A204.1 (cell line): ENCODE measurements at regions not wholly inside any gene's neighbourhood (a gene's known extent, or its start where the extent isn't known, plus 50 kb on each side); places are given as distances from the start of the nearest gene placed in this dataset.

Experiments
- FAIRE-seq: peaks from 2 replicates; lab custom pipeline; 2012; peaks lifted over from hg19 to GRCh38; lab: Jason Lieb, UNC

DNA sequence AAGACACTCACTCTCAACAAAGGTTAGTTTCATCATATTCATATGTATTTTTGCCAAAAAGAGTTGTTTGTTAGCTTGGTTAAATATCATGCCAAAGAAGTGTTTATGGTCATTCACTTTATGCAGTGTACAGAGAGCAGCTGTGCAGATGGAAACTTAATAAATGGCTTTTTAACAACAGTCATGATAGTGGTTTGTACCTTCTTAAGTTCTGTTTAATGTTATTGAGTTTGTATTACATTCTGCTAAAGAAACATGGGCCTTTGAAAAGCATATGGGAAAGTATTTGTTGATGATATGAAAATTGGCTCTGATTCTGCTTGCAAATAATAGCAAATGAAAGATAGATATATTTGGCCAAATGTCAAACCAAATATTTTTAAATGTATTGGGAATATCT lies 607.3 kb downstream of the NCAM2 start:
- FAIRE-seq, result no peak

DNA sequence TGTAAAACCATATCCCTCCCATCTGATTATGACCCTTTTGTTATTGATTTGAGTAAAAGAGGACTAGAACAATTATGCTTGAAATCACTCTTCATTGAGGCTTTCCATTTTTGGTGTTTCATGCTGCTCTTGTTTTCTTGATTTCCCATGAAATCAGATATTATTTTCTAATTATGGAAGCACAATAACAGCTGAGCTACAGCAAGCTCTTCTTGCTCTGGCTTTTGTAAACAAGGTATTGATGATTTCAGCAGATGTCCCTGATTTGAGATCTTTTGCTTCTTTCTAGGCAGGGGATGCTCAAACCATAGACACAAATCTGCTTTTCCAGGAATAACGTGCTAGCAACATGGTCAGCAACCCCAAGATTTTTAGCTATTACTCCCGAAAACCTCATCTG lies 607.8 kb downstream of the NCAM2 start:
- no peak for FAIRE-seq

DNA sequence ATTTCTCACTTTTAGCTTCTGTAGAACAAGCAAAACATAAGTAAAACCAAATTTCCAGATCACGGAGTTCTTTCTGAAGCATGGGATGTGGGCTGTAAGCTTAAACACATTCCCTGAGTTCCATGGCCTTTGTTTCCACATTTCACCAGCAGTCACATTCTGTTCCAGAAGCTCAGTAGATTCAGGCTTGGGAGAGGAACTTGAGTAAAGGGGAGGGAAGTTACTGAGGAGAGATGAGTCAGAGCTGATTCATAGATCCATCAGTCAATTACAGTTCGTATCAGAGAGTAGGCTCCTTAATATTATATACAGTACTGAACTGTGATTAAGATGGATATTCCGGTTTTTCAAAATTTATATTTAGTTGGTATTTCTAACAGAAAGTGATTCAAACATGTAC lies 614.3 kb downstream of the NCAM2 start:
- no peak for FAIRE-seq

DNA sequence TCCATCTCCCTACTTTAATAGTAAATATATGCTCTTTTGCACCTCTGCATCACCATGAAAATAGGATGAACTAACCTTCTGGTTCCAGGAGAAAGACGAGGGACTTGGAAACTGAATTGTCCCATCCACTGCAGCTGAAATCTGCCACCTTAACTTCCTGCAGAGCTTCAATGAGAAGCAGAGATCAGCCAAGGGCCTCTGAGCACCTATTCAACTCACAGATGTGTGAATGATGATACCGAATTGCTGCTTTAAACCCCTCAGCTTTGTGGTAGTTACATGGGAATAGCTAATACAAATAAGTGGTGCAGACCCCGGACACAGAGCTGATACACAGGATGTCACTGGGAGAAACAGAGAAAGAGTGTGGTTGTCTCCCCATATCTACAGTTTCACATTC lies 616.8 kb downstream of the NCAM2 start:
- no peak for FAIRE-seq

DNA sequence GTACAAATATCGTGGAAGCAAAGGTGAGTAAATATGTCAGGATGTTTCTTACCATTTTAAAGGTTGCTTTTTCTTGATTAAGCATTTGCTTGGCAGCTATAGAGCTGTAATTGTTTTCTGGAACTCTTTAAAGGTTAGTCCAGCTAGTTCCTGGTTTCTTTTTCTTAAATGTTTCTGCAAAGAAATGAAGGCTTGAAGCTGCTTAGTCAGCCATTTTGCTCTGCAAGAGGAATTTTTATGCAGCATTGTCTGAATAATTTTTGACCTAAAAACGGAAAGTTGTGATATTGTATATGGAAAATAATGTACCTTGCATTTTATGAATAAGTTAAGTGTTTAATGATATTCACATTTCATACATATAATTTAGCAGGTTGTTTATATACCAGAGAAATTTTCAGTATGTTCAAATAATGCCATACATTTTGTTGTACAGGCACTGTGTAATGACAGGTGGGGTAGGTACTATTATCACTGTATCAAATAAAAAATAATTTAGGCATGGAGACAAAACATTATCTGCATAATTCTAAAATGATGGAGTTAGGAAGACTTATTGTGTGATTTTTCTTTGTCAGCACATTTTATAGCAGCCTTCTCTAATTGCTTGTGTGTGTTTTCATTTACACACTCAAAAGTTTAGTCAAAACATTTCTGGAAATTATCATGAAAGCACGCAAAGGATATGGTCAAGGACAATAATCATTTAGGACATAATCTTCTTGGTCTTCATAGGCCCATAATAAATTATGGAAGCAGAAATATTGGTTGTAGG lies 624.4 kb downstream of the NCAM2 start:
- no peak for FAIRE-seq

DNA sequence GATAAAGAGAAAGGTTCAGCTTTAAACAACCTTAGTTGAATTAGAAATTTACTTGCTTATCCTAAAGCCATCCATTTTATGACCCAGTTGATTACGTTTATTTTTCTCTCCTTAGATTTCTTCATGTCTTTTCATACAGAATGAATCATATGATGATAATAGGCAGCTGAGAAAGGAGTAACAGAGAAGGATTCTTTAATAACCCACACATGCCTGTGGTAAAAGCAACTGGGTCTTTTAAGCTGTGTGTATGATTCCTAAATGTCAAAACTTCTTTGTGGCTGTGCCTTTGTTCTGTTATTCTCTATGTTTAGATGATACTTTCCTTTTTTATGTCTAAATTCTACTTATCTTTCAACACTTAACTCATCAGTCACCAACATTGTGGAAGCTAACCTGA lies 626.5 kb downstream of the NCAM2 start:
- FAIRE-seq, result no peak

DNA sequence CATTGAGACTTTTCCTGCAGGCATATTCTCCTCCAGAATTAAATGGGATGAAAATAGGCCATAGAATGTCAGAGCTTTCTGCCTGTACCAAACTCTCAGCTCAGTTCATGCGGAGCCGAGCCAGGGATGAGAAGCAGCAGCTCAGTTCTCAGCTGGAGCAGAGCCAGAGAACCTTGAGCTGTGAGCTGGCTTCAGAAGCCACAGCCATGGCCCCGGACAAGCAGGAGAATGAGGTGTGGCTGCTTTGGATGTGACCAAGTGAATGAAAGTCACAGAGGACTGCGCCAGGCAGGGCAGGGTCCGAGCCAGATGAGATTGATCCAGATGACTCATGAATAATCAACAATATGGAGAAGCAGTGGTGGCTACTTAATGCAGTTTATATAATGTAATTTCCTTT lies 633.8 kb downstream of the NCAM2 start:
- no peak for FAIRE-seq

DNA sequence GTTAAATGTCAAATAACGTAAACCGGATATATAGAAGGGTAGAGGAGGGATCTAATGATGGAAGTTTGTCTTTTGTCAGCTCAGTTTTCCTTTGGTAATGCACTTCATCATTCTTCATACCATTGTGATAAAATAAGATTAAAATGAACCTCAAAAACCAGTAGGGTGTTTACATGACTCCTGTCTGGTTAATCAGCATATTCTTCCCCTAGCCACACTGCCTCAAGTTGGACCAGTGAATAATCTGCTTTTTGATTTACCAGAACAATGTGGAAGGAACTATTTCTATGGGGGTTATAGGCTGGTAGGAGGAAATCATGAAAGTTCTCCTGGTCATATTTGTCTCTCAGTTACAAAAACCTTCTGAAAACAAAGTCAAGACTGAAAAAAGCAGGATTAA lies 634.7 kb downstream of the NCAM2 start:
- FAIRE-seq, result no peak

DNA sequence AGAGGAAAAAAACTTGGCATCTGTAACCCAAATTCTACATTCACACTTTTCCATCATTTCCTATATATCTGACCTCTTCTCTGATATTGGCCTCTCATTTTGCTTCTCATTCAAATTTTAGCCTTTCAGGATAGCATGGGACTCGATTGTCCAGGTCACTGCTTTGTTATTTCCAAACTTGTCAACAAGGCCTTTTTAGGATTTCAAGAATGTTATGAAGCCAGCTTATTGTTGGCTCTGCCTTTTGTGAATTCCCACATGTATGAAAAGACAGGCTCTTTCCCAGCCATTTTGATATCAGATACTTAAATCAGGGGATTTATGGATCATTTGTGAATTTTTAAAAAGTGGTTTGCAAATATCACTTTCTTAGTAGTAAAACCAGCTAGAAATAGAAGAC lies 663.5 kb downstream of the NCAM2 start:
- no peak for FAIRE-seq

DNA sequence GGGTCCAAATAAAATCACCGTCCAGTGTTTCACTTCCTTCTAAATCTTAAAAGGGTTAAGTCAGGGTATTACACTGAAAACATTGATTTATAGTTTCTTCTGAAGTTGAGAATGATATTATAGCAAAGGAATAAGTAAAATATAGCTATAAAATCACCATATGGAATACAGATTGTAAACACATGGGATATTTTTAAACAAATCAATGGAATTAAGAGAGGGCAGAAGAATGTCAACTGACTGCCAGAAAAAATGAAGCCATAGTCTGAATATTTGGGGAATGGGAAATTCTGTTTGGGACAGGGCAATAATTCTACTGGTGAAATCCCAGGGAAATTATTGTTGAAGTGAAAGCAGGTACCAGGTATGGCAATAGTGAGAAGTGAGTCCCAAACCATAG lies 664.6 kb downstream of the NCAM2 start:
- no peak for FAIRE-seq

DNA sequence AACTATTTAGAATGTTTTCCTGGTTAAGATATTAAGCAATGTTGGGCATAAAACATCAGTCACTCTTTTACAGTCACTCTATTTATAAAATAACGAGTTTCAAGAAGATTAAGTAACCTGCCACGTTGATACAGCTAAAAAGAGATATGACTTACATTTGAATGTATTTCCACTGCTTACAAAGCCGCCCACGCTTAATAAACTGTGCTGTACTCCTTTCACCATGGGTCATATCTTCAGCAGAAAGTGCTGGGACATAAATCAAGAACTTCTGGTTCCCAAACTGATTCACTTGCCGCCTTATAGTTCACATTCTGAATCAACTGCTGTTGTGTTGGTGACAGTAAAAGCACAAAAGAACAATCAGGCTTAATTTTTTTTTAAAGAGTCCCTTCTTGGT lies 666.7 kb downstream of the NCAM2 start:
- FAIRE-seq, result no peak

DNA sequence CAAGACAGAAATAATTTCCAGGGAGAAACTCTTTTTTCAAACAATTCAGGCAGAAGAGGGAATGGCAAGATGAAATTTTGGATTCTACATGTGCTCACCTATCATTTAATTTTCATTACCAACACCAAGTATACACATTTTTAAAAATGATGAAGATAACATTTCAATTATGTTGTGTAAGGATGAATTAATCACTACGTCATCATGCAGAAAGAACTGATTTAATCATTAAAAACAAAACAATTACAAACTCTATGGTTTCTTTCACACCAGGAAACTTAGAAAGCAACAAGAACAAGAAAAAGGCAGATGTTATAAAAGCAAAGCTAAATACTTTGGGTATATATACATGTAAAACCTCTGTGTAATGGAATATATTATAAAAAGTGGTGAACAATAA lies 668.5 kb downstream of the NCAM2 start:
- no peak for FAIRE-seq

DNA sequence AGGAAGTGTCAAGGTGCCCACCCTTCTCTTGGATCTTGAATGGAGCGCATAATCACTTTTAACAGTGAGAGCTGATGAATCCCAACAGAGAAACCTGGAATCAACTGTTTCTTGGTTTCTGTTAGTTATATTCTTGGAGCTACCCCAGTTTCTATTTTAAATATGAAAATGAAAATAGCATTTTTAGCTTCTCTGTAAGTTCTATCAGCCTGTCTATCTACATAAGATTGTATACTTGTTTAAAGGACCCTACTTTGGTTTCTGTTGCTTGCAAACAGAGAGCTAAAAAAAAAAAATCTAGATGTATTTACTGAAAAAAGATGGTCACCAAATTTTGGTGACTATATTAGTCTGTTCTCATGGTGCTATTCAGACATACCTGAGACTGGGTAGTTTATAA lies 670.0 kb downstream of the NCAM2 start:
- no peak for FAIRE-seq

DNA sequence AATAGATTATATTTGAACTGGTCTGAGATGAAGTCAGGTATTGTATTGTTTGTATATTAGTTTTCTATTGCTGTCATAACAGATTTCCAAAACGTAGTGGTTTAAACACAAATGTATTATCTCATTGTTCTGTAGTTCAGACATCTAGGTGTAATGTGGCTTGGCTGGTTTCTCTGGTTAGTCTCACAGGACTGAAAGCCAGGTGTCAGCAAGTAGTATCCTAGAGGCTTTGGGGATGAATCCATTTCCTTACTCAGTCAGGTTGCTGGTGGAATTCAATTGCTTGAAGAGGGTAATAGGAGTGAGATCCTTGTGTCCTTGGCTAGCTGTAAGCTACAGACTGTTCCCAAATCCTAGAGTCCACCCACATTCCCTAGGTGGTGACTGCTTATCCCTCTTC lies 675.8 kb downstream of the NCAM2 start:
- FAIRE-seq, result no peak

DNA sequence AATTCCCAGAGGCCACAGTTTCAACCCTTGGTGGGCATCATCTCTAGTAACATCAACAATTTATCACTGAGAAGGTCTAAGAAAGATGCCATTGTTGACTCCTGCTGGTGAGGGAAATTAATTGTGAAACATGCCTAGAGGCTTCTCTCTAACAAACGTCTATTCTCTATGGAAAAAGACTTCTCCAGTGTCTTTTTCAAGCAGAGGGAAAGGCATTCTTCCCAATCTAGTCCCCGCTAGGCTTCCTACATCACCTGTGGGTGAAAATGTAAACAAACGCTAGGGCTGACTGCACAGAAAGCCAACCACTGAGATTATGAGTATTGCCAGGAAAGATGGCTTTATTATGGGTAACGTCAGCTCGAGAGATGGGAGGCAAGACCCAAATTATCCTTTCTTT lies 677.4 kb downstream of the NCAM2 start:
- no peak for FAIRE-seq

DNA sequence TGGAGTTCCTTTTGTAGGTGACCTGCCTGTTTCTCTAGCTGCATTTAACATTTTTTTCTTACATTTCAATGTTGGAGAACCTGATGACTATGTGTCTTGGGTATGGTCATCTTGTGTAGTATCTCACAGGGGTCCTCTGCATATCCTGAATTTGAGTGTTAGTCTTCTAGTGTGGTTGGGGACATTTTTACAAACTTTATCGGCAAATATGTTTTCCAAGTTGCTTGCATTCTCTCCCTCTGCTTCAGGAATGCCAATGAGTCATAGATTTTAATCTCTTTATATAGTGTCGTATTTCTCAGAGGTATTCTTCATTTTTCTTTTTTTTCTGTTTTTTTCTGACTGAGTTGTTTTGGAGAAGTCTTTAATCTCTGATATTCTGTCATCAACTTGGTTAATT lies 684.0 kb downstream of the NCAM2 start:
- no peak for FAIRE-seq

DNA sequence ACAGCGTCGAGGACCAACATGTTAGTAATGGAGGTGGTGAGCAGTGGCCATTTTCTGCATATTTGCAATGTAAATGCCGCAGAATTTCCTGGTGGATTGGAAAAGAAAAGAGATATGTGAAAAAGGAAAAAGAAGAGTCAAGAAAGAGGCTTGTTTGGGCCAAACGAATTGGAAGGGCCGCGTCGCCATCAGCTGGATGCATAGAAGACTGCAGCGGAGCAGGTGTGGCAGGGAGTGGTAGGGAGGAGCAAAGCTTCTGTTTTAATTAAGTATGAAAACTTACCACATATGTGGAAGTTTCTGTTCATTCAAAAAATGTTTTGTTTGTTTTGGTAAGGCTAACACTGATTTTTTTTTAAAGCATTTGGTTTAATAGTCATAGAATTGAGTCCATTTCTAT lies 690.7 kb downstream of the NCAM2 start:
- FAIRE-seq, result no peak

DNA sequence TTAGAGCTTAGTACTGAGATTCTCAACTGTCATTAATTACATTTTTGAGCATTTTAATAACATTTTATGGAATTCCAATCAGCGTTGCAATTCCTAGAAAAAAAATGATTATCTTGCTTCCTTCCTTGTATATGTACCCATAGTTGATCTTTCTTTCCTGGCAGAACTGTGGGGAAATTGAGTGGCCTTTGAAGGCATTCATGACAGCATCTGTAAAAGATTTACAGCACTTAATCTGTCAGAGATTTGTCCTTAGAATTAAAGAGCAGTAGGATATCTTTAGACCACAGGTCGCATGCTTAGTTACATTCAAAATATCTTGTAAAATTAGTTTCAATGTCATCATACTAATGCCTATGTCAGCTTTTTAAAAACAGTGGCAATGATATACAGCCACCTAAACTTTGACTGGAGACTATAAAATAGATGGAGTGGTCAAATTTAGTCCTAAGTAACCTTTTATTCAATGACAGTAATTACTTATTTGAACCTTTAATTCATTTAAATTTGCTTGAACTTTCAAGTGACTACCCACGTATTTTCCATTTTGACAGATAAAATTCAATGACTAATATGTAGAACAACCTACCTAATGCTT lies 692.0 kb downstream of the NCAM2 start:
- no peak for FAIRE-seq

DNA sequence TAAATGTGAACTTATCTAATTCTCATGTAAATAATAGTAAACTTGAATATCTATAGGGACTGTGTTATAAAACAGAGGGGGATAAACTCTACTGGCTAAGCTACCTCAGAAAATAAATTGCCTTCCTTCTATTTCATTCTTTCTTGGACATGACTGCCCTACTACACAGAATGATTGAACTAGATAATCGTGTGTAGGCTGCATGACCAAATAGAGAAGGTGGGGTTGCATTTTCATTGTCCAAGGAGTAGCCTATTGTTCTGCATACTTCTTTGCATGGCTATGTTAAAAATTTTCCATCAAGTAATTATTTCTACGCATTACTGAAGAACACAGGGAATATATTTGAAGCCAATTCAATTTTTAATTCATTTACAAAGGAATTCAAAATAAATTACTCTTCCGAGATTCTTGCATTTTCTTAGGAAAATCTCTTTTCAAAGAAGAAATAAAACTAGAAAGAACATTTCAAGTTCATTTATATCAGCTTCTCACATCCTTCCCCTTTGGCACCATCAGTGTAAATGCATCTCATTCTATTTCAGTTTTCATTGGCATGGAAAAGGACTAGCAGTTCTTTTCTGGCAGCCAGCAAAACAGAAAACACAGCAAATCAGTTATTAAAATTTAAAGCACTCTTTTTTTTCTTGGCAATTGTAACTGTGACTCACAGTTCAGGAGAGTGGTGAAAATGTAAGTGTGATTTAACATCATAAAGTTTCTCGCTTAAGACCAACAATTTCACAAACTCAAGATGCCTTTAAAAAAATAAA lies 714.7 kb downstream of the NCAM2 start:
- no peak for FAIRE-seq

DNA sequence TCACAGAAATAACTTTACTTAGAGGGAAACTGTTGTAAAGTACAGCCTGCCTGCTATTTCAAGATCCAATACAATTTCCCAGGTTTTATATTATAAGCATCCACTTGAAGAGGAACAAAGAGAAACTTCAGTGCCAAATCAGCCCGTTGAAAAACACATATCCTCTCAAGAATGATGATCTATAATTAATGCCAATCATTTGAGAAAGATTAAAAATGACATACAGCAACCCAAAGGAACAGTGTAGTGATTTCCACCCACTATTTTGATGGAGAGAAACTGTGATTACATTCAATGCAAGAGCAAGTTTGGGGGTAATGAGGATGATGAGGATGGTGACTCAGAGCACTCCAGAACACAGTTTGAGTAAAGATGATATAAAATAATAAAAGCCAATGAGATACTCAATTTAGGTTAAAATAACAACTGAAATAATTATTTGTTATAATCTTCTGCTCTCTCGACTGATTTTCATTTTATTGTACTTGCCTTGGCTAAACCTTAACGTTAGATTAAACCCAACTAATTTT lies 715.5 kb downstream of the NCAM2 start:
- no peak for FAIRE-seq

DNA sequence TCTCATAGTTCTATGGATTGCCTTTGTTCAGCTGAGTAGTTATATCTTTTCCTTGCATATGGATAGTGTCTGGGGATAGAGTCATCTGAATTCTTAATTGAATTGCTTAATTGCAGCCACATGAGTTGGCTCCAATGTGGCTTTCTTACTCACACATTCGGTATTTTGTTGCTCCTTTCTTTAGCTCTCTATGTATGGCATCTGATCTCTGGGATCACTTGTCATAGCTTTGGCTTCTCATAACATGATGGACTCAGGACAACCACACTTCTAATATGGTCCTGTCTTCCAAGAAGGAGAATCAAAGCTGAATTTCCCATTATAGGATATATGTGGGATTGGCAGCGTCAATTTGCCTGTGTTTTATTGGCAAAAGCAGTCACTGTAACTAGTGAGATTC lies 716.2 kb downstream of the NCAM2 start:
- FAIRE-seq, result no peak

DNA sequence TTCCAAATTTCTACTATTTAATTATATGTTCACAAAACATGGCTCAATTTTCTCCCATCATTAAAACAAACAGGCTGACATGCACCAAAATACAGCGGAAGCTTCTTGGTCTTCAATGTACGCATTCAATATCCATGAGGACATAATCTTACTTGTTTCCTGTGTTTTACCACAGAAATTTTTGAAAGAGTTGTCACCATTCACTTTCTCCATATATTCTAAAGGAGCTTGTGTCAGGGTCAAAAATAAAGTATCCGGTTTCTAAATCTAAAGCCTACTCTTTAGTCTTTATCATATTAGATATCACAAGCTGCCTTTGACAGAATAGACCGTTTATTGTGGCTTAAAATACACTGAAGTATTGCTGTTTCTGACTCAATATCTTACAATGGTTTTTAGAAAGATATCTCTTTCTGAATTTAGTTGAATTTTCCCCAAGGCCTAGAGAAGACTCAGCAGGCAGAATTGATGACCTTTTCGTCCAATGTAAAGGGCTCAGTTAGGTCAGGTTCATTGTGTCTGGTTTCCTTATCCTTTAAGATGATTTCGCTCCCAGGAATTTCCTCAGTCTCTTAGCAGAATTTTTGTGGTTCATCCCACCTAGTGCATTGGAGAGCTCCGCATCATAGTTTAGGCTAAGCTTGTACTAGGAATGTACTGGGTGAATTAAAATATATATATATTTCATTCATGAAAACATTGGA lies 717.2 kb downstream of the NCAM2 start:
- no peak for FAIRE-seq

DNA sequence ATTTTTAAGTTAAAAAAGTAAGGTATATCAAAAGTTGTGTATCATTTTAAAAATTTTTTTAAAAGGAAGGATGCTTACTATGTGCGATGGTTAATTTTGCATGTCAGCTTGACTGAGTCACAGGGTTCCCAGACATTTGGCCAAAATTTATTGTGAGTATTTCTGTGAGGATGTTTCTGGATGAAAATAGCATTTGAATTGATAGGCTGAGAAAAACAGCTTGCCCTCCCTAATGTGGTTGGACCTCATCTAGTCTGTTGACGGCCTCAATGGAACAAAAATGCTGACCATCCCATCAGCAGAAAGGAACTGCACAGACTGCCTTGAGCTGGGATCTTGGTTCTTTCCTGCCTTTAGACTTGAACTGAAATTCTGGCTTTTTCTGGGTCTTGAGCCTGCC lies 724.5 kb downstream of the NCAM2 start:
- no peak for FAIRE-seq
